Endothelial cell of umbilical vein (primary cell): ENCODE measurements at regions not wholly inside any gene's neighbourhood (a gene's known extent, or its start where the extent isn't known, plus 50 kb on each side); places are given as distances from the start of the nearest gene placed in this dataset.

Source experiments
- BruUV-seq: library from RNA; stranded (reverse); fragments of 400-500 nt; replicated peaks from 2 replicates; lab custom pipeline; 2021; lab: Mats Ljungman, UMichigan
- CTCF ChIA-PET: fragments of 300-600, 350-600 bp; sonication (Branson Sonifier 250); formaldehyde crosslinking; loops from one replicate; lab custom pipeline; 2021; ENCODE audit warnings: antibody characterized with exemption, inconsistent platforms; lab: Charles Lee
- POLR2A ChIA-PET: fragments of 300-600, 350-600 bp; sonication (Branson Sonifier 250); formaldehyde crosslinking; loops from one replicate; lab custom pipeline; 2021; ENCODE audit warnings: antibody characterized with exemption, inconsistent platforms; lab: Charles Lee
- DNase-seq: peaks from one replicate; pipeline ENCODE4 v3.0.0-alpha.2; 2011; ENCODE audit warnings: low read depth, low spot score
- FAIRE-seq: peaks from 2 replicates; lab custom pipeline; 2011; peaks lifted over from hg19 to GRCh38; lab: Jason Lieb, UNC
- H2AFZ ChIP-seq: 2 replicates; pipeline ENCODE4 v1.6.0; 2012; ENCODE audit warnings: low read depth, low read length, control low read depth, inconsistent platforms
- H3K27ac ChIP-seq: 2 replicates; pipeline ENCODE4 v1.5.1; 2011; ENCODE audit warnings: low read depth, mild to moderate bottlenecking, control low read depth, low read length, moderate library complexity; ENCODE audit not compliant: insufficient read depth
- H3K27me3 ChIP-seq, 2 experiments: 2 replicates each; pipeline versions ENCODE4 v1.6.0 to v1.6.1; 2011; ENCODE audit warnings: low read length in 2 of 2, mixed read lengths in 1 of 2; ENCODE audit not compliant: control insufficient read depth in 2 of 2, insufficient read depth in 2 of 2
- H3K36me3 ChIP-seq, 2 experiments: 2 replicates in 1 of 2; 3 replicates in 1 of 2; pipeline ENCODE4 v1.5.1; 2011; ENCODE audit warnings: low read length in 2 of 2, mild to moderate bottlenecking in 1 of 2, moderate library complexity in 1 of 2; ENCODE audit not compliant: control insufficient read depth in 2 of 2, insufficient read depth in 2 of 2; ENCODE audit errors: extremely low read depth in 1 of 2
- H3K4me1 ChIP-seq: 3 replicates; pipeline ENCODE4 v1.5.1; 2011; ENCODE audit warnings: mild to moderate bottlenecking, low read length; ENCODE audit not compliant: control insufficient read depth, insufficient read depth; ENCODE audit errors: extremely low read depth
- H3K4me2 ChIP-seq: 2 replicates; pipeline ENCODE4 v1.6.1; 2011; ENCODE audit warnings: low read length, control low read depth, mixed read lengths; ENCODE audit not compliant: insufficient read depth
- H3K4me3 ChIP-seq, 3 experiments: fragments of 200-600 bp in 1 of 3; sonication (generic), shearing (Covaris generic) in 1 of 3; replicated peaks in 1 of 3; 2 replicates each; pipeline ENCODE4 v1.5.1; 2011 to 2016; ENCODE audit warnings: control low read depth in 3 of 3, low read length in 3 of 3, mild to moderate bottlenecking in 2 of 3, inconsistent platforms in 1 of 3, low read depth in 1 of 3, moderate library complexity in 1 of 3; ENCODE audit not compliant: insufficient read depth in 1 of 3
- H3K79me2 ChIP-seq: 2 replicates; pipeline ENCODE4 v1.6.0; 2012; ENCODE audit warnings: low read length, inconsistent platforms; ENCODE audit not compliant: control insufficient read depth, insufficient read depth
- H3K9ac ChIP-seq: replicated peaks from 2 replicates; pipeline ENCODE3; 2011; ENCODE audit warnings: low read length, control low read depth; ENCODE audit not compliant: insufficient read depth; ENCODE audit errors: extremely low read depth
- H3K9me1 ChIP-seq: replicated peaks from 3 replicates; pipeline ENCODE4 v1.6.0; 2011; ENCODE audit warnings: mild to moderate bottlenecking, low read length; ENCODE audit not compliant: control insufficient read depth, insufficient read depth; ENCODE audit errors: extremely low read depth
- H3K9me3 ChIP-seq: replicated peaks from 2 replicates; pipeline ENCODE4 v1.5.1; 2012; ENCODE audit warnings: low read length, inconsistent platforms; ENCODE audit not compliant: control insufficient read depth, insufficient read depth
- H4K20me1 ChIP-seq: replicated peaks from 2 replicates; pipeline ENCODE3; 2011; ENCODE audit warnings: mild to moderate bottlenecking, low read length; ENCODE audit not compliant: control insufficient read depth, insufficient read depth; ENCODE audit errors: extremely low read depth
- EZH2 ChIP-seq: IDR thresholded peaks from 2 replicates; pipeline ENCODE4 v1.6.1; 2012; ENCODE audit warnings: borderline replicate concordance, low read depth, mild to moderate bottlenecking, moderate library complexity, low read length, inconsistent platforms; ENCODE audit not compliant: severe bottlenecking
- FOS ChIP-seq: IDR thresholded peaks from 2 replicates; pipeline ENCODE4 v1.6.1; 2011; ENCODE audit warnings: mild to moderate bottlenecking, low read length, moderate library complexity, borderline replicate concordance; ENCODE audit not compliant: insufficient read depth
- GATA2 ChIP-seq: IDR thresholded peaks from 2 replicates; pipeline ENCODE4 v1.7.0; 2011; ENCODE audit warnings: low read depth, mild to moderate bottlenecking, moderate library complexity, mixed read lengths, low read length; ENCODE audit not compliant: insufficient read length, insufficient read depth
- JUN ChIP-seq: IDR thresholded peaks from 2 replicates; pipeline ENCODE4 v1.6.1; 2011; ENCODE audit warnings: borderline replicate concordance, low read depth; ENCODE audit not compliant: insufficient read length, insufficient read depth
- MYC ChIP-seq: IDR thresholded peaks from one replicate; pipeline ENCODE4 v1.6.1; 2011; ENCODE audit warnings: mild to moderate bottlenecking, low read depth, low read length
- POLR2A ChIP-seq: IDR thresholded peaks from 2 replicates; pipeline ENCODE4 v1.6.1; 2012; ENCODE audit warnings: low read depth, mild to moderate bottlenecking, control low read depth, low read length
- POLR2AphosphoS5 ChIP-seq: IDR thresholded peaks from 2 replicates; pipeline ENCODE4 v1.6.1; 2012; ENCODE audit warnings: low read depth, mild to moderate bottlenecking, control low read depth, low read length, moderate library complexity; ENCODE audit not compliant: insufficient read depth
- dilution Hi-C: fragments of 300-500 bp; cut with MboI; formaldehyde crosslinking; loops from one replicate; pipeline ENCODE4 v1.15.0; 2019; ENCODE audit warnings: low sequenced_read_pairs; ENCODE audit not compliant: extremely low pct_ligation_motif_present
- intact Hi-C: fragments of 100-400 bp; cut with micrococcal nuclease; formaldehyde crosslinking; loops from one replicate; pipeline ENCODE4 v1.10.0; 2022
- TF ChIP-seq, protein P1 (sequence below), 2 donors: IDR thresholded peaks; 1 replicate in 1 of 2; 2 replicates in 1 of 2; pipeline ENCODE4 v1.5.1; 2011; ENCODE audit warnings: low read length in 2 of 2, mild to moderate bottlenecking in 2 of 2, moderate library complexity in 2 of 2, control low read depth in 1 of 2, inconsistent platforms in 1 of 2, low read depth in 1 of 2; ENCODE audit not compliant: insufficient read depth in 1 of 2; ENCODE audit errors: extremely low read depth in 1 of 2
- TF ChIP-seq, protein P2 (sequence below): IDR thresholded peaks from 2 replicates; pipeline ENCODE4 v1.6.1; 2011; ENCODE audit not compliant: insufficient read depth, insufficient read length

- H3K79me2 ChIP-seq = no peaks in the 10 kb centered on the region
- H3K9me3 ChIP-seq = no peaks in the 10 kb centered on the region
- ChIA-PET CTCF (interaction anchor here (0.6 to 3.1 kb wide), 8 partner anchors 10 to 480 kb away, joined by 3 to 25 read pairs (median 8); no protein-coding TSS in a partner anchor), POLR2A (interaction anchor here (0.6 kb wide), 1 partner anchor 1218 kb away, joined by 10 read pairs; no protein-coding TSS in a partner anchor)
- DNase-seq (peak; percentile 31), FAIRE-seq (peak; percentile 66)
- intact Hi-C loops (loop anchor here (2.0 to 5.0 kb wide), 2 partner anchors 104 to 1303 kb away; no protein-coding TSS in a partner anchor), dilution Hi-C loops (no loop called here)
- peak overlapping the region; percentile 34 for H3K9ac ChIP-seq
- BruUV-seq = no TSS peak
- H3K9me1 ChIP-seq = no peaks in the 10 kb centered on the region
- H3K27ac ChIP-seq = no peak overlapping the region
- peak overlapping the region; percentile 25 to 73 (median 48) for H3K4me3 ChIP-seq
- no peak for TF ChIP-seq GATA2
- no peak for TF ChIP-seq FOS
- no peak for TF ChIP-seq POLR2AphosphoS5
- no peak for TF ChIP-seq JUN
- TF ChIP-seq POLR2A = no peak
- no peak for TF ChIP-seq EZH2
- TF ChIP-seq, protein P1, sequence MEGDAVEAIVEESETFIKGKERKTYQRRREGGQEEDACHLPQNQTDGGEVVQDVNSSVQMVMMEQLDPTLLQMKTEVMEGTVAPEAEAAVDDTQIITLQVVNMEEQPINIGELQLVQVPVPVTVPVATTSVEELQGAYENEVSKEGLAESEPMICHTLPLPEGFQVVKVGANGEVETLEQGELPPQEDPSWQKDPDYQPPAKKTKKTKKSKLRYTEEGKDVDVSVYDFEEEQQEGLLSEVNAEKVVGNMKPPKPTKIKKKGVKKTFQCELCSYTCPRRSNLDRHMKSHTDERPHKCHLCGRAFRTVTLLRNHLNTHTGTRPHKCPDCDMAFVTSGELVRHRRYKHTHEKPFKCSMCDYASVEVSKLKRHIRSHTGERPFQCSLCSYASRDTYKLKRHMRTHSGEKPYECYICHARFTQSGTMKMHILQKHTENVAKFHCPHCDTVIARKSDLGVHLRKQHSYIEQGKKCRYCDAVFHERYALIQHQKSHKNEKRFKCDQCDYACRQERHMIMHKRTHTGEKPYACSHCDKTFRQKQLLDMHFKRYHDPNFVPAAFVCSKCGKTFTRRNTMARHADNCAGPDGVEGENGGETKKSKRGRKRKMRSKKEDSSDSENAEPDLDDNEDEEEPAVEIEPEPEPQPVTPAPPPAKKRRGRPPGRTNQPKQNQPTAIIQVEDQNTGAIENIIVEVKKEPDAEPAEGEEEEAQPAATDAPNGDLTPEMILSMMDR (IDR thresholded peaks at IDR 0.05; ENCODE audit: extremely low read depth in 1 of 2, insufficient read depth in 1 of 2, low read depth in 1 of 2, low read length in 2 of 2) = no peak
- no peak for TF ChIP-seq MYC
- TF ChIP-seq, protein P2, sequence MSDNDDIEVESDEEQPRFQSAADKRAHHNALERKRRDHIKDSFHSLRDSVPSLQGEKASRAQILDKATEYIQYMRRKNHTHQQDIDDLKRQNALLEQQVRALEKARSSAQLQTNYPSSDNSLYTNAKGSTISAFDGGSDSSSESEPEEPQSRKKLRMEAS = no peak
- H4K20me1 ChIP-seq = no peaks in the 10 kb centered on the region
- peak overlapping the region; percentile 97 for H2AFZ ChIP-seq
- H3K27me3 ChIP-seq = peaks cover 2 to 6% of the 10 kb centered on the region in 2 experiments
- H3K36me3 ChIP-seq = no peaks in the 10 kb centered on the region
- peak overlapping the region; percentile 95 for H3K4me2 ChIP-seq
- peaks cover 7% of the 10 kb centered on the region for H3K4me1 ChIP-seq
These were observed 56.2 kb upstream of the SMYD2 start for GRCh38 chr1:214224611-214225354.
